Peyer's patch (tissue), 4 donors: ENCODE measurements at regions not wholly inside any gene's neighbourhood (a gene's known extent, or its start where the extent isn't known, plus 50 kb on each side); places are given as distances from the start of the nearest gene placed in this dataset.

Source experiments
- DNase-seq, 3 donors: peaks; one replicate each; pipeline ENCODE4 v3.0.0-alpha.2; 2017 to 2019
- H3K27ac ChIP-seq, 4 donors: fragments of 200-600 bp; sonication (generic); one replicate each; pipeline ENCODE4 v1.5.1; 2016 to 2019
- H3K27me3 ChIP-seq, 2 donors: fragments of 200-600 bp; sonication (generic); one replicate each; pipeline ENCODE4 v1.5.1; 2019
- H3K36me3 ChIP-seq, 3 donors: fragments of 200-600 bp; sonication (generic); one replicate each; pipeline ENCODE4 v1.5.1; 2016 to 2019
- H3K4me1 ChIP-seq, 4 donors: fragments of 200-600 bp; sonication (generic); one replicate each; pipeline ENCODE4 v1.5.1; 2016 to 2019
- H3K4me3 ChIP-seq, 4 donors: fragments of 200-600 bp; sonication (generic); 1 replicate in 3 of 4; 2 replicates in 1 of 4; pipeline ENCODE4 v1.5.1; 2016 to 2019; ENCODE audit warnings: mild to moderate bottlenecking in 1 of 4
- H3K9me3 ChIP-seq, 4 donors: fragments of 200-600 bp; sonication (generic); one replicate each; pipeline ENCODE4 v1.5.1; 2016 to 2019; ENCODE audit warnings: mild to moderate bottlenecking in 1 of 4
- POLR2A ChIP-seq, 2 donors: fragments of 450-650 bp; IDR thresholded peaks; one replicate each; pipeline ENCODE4 v1.5.1; 2017; ENCODE audit warnings: antibody characterized with exemption in 2 of 2, mild to moderate bottlenecking in 2 of 2, moderate library complexity in 2 of 2
- TF ChIP-seq, protein P1 (sequence below), 6 experiments: fragments of 450-650 bp in 4 of 6; fragments of 200-600 bp in 2 of 6; sonication (generic) in 1 of 6; IDR thresholded peaks; one replicate each; pipeline ENCODE4 v1.5.1; 2017 to 2019; ENCODE audit warnings: antibody characterized with exemption in 6 of 6, mild to moderate bottlenecking in 3 of 6, moderate library complexity in 1 of 6

GRCh38 chrX:121260596-121261240 lies 213.3 kb downstream of the GLUD2 start:
- Histone ChIP-seq H3K27ac (no peak overlapping the region), H3K36me3 (no peaks in the 10 kb centered on the region), H3K9me3 (no peaks in the 10 kb centered on the region), H3K4me1 (no peaks in the 10 kb centered on the region), H3K4me3 (no peak overlapping the region), H3K27me3 (no peaks in the 10 kb centered on the region)
- TF ChIP-seq, protein P1, sequence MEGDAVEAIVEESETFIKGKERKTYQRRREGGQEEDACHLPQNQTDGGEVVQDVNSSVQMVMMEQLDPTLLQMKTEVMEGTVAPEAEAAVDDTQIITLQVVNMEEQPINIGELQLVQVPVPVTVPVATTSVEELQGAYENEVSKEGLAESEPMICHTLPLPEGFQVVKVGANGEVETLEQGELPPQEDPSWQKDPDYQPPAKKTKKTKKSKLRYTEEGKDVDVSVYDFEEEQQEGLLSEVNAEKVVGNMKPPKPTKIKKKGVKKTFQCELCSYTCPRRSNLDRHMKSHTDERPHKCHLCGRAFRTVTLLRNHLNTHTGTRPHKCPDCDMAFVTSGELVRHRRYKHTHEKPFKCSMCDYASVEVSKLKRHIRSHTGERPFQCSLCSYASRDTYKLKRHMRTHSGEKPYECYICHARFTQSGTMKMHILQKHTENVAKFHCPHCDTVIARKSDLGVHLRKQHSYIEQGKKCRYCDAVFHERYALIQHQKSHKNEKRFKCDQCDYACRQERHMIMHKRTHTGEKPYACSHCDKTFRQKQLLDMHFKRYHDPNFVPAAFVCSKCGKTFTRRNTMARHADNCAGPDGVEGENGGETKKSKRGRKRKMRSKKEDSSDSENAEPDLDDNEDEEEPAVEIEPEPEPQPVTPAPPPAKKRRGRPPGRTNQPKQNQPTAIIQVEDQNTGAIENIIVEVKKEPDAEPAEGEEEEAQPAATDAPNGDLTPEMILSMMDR (IDR thresholded peaks at IDR 0.05) = no peak
- TF ChIP-seq POLR2A (IDR thresholded peaks at IDR 0.05) = no peak
- no peak for DNase-seq

- Histone ChIP-seq H3K4me3 (no peak overlapping the region), H3K27me3 (no peaks in the 10 kb centered on the region), H3K9me3 (no peaks in the 10 kb centered on the region), H3K36me3 (no peaks in the 10 kb centered on the region), H3K27ac (no peak overlapping the region), H3K4me1 (no peaks in the 10 kb centered on the region)
- TF ChIP-seq POLR2A (IDR thresholded peaks at IDR 0.05) = no peak
- TF ChIP-seq, protein P1 (IDR thresholded peaks at IDR 0.05) = no peak
- DNase-seq = no peak
Observed at GRCh38 chrX:121283921-121284320, 236.5 kb downstream of the GLUD2 start.

- no peak overlapping the region for H3K4me3 ChIP-seq
- DNase-seq = no peak
- no peak for TF ChIP-seq POLR2A (IDR thresholded peaks at IDR 0.05)
- TF ChIP-seq, protein P1 (IDR thresholded peaks at IDR 0.05) = no peak
- H3K27me3 ChIP-seq = no peaks in the 10 kb centered on the region
- H3K27ac ChIP-seq = no peak overlapping the region
- H3K9me3 ChIP-seq = no peaks in the 10 kb centered on the region
- H3K36me3 ChIP-seq = no peaks in the 10 kb centered on the region
- no peaks in the 10 kb centered on the region for H3K4me1 ChIP-seq
Observed at GRCh38 chrX:121298499-121298898, 251.1 kb downstream of the GLUD2 start.

- DNase-seq = no peak
Observed at GRCh38 chrX:121301356-121301755, 253.9 kb downstream of the GLUD2 start.

GRCh38 chrX:121301822-121302221 lies 254.4 kb downstream of the GLUD2 start:
- no peaks in the 10 kb centered on the region for H3K9me3 ChIP-seq
- H3K4me1 ChIP-seq = no peaks in the 10 kb centered on the region
- H3K4me3 ChIP-seq = no peak overlapping the region
- TF ChIP-seq POLR2A (IDR thresholded peaks at IDR 0.05) = no peak
- TF ChIP-seq, protein P1 (IDR thresholded peaks at IDR 0.05) = no peak
- no peak for DNase-seq
- no peaks in the 10 kb centered on the region for H3K27me3 ChIP-seq
- no peaks in the 10 kb centered on the region for H3K36me3 ChIP-seq
- no peak overlapping the region for H3K27ac ChIP-seq

More at GRCh38 chrX:121301356-121301755, 253.9 kb downstream of the GLUD2 start:
- Histone ChIP-seq H3K9me3 (no peaks in the 10 kb centered on the region), H3K36me3 (no peaks in the 10 kb centered on the region), H3K4me1 (no peaks in the 10 kb centered on the region), H3K4me3 (no peak overlapping the region), H3K27me3 (no peaks in the 10 kb centered on the region), H3K27ac (no peak overlapping the region)
- TF ChIP-seq POLR2A (IDR thresholded peaks at IDR 0.05) = no peak
- TF ChIP-seq, protein P1 (IDR thresholded peaks at IDR 0.05) = no peak

- Histone ChIP-seq H3K9me3 (no peaks in the 10 kb centered on the region), H3K27me3 (no peaks in the 10 kb centered on the region), H3K4me3 (no peak overlapping the region), H3K27ac (no peak overlapping the region), H3K4me1 (no peaks in the 10 kb centered on the region), H3K36me3 (no peaks in the 10 kb centered on the region)
- DNase-seq = no peak
- TF ChIP-seq, protein P1 (IDR thresholded peaks at IDR 0.05) = no peak
- TF ChIP-seq POLR2A (IDR thresholded peaks at IDR 0.05) = no peak
Observed at GRCh38 chrX:121307449-121307848, 260.0 kb downstream of the GLUD2 start.
